Panc1 (cell line): ENCODE measurements at regions not wholly inside any gene's neighbourhood (a gene's known extent, or its start where the extent isn't known, plus 50 kb on each side); places are given as distances from the start of the nearest gene placed in this dataset.

Source experiments
- ATAC-seq: fragments of 200-7000 bp; cut with Tn5 transposase; 2 replicates; pipeline ENCODE4 v1.9.1; 2020; ENCODE audit warnings: mild to moderate bottlenecking, moderate library complexity
- BruUV-seq: library from RNA; stranded (reverse); fragments of 400-500 nt; replicated peaks from 2 replicates; lab custom pipeline; 2021; lab: Mats Ljungman, UMichigan
- CTCF ChIA-PET: fragments of 300-600 bp; sonication (Branson Sonifier 250); formaldehyde crosslinking; loops from one replicate; lab custom pipeline; 2022; ENCODE audit warnings: antibody characterized with exemption; lab: Charles Lee
- POLR2A ChIA-PET: fragments of 300-600 bp; sonication (Branson Sonifier 250); formaldehyde crosslinking; loops from one replicate; lab custom pipeline; 2022; ENCODE audit warnings: antibody characterized with exemption; lab: Charles Lee
- DNase-seq: peaks from one replicate; pipeline ENCODE4 v3.0.0-alpha.2; 2010; ENCODE audit warnings: low read depth, low spot score
- H3K27ac ChIP-seq: 2 replicates; pipeline ENCODE4 v1.5.1; 2011; ENCODE audit warnings: mild to moderate bottlenecking, low read length, inconsistent platforms
- H3K27me3 ChIP-seq: fragments of 200-500 bp; sonication (Bioruptor generic); 2 replicates; pipeline ENCODE4 v1.6.0; 2014; ENCODE audit warnings: low read length, inconsistent platforms; ENCODE audit not compliant: control insufficient read depth, insufficient read depth
- H3K36me3 ChIP-seq: fragments of 200-500 bp; sonication (Bioruptor generic); 2 replicates; pipeline ENCODE4 v1.5.1; 2014; ENCODE audit warnings: inconsistent platforms, mild to moderate bottlenecking, low read length, moderate library complexity; ENCODE audit not compliant: control insufficient read depth, insufficient read depth
- H3K4me1 ChIP-seq: 2 replicates; pipeline ENCODE4 v1.5.1; 2011; ENCODE audit warnings: inconsistent platforms, mild to moderate bottlenecking, low read length, moderate library complexity; ENCODE audit not compliant: control insufficient read depth, insufficient read depth
- H3K4me3 ChIP-seq, 2 experiments: 2 replicates each; pipeline ENCODE4 v1.5.1; 2011 to 2012; ENCODE audit warnings: low read depth in 2 of 2, low read length in 2 of 2, mild to moderate bottlenecking in 2 of 2, inconsistent platforms in 1 of 2, moderate library complexity in 1 of 2
- H3K9me3 ChIP-seq: fragments of 200-500 bp; sonication (Bioruptor generic); 2 replicates; pipeline ENCODE4 v1.5.1; 2014; ENCODE audit warnings: low read depth, mild to moderate bottlenecking, inconsistent platforms, low read length, moderate library complexity; ENCODE audit not compliant: control insufficient read depth, insufficient read depth
- CTCF ChIP-seq: fragments of 450-650 bp; IDR thresholded peaks from 2 replicates; pipeline ENCODE4 v1.5.1; 2017; ENCODE audit warnings: mild to moderate bottlenecking
- POLR2AphosphoS5 ChIP-seq: IDR thresholded peaks from 2 replicates; pipeline ENCODE4 v1.6.1; 2012; ENCODE audit warnings: mild to moderate bottlenecking, low read depth, low read length, moderate library complexity
- REST ChIP-seq, 2 experiments: IDR thresholded peaks; 2 replicates each; pipeline ENCODE4 v1.6.1; 2011 to 2012; ENCODE audit warnings: low read depth in 2 of 2, control low read depth in 1 of 2, low read length in 1 of 2, mild to moderate bottlenecking in 1 of 2, moderate library complexity in 1 of 2; ENCODE audit not compliant: insufficient read depth in 1 of 2
- SIN3A ChIP-seq: IDR thresholded peaks from 2 replicates; pipeline ENCODE4 v1.6.1; 2012; ENCODE audit warnings: low read depth, mild to moderate bottlenecking, low read length, moderate library complexity, borderline replicate concordance; ENCODE audit not compliant: insufficient read depth
- TCF7L2 ChIP-seq: IDR thresholded peaks from 2 replicates; pipeline ENCODE4 v1.6.1; 2011; ENCODE audit warnings: mild to moderate bottlenecking, low read depth, low read length, inconsistent platforms
- in situ Hi-C: cut with HindIII; loops from 2 replicates; pipeline ENCODE4 v1.10.0; 2016; ENCODE audit warnings: low sequenced_read_pairs, low pct_unique_long_range_greater_than_20kb
- intact Hi-C: fragments of 100-400 bp; cut with micrococcal nuclease; formaldehyde crosslinking; loops from one replicate; pipeline ENCODE4 v1.10.0; 2022; ENCODE audit not compliant: unreplicated experiment

- Histone ChIP-seq H3K27ac (no peak overlapping the region), H3K36me3 (no peaks in the 10 kb centered on the region), H3K27me3 (no peaks in the 10 kb centered on the region), H3K4me3 (no peak overlapping the region), H3K9me3 (no peaks in the 10 kb centered on the region), H3K4me1 (no peaks in the 10 kb centered on the region)
- intact Hi-C loops (no loop called here), in situ Hi-C loops (no loop called here)
- TF ChIP-seq REST (IDR thresholded peaks at IDR 0.05; ENCODE audit: insufficient read depth in 1 of 2, low read depth in 2 of 2, low read length in 1 of 2) (no peak), CTCF (no peak), TCF7L2 (no peak), SIN3A (no peak), POLR2AphosphoS5 (no peak)
- BruUV-seq, result no TSS peak
- ATAC-seq (no peak), DNase-seq (no peak)
- CTCF ChIA-PET, result no interaction called here
- POLR2A ChIA-PET, result no interaction called here
These were observed 327.7 kb upstream of the NUDT12 start for GRCh38 chr5:103890313-103890712.

- BruUV-seq, result no TSS peak
- no peak overlapping the region for H3K27ac ChIP-seq
- POLR2A ChIA-PET, result no interaction called here
- CTCF ChIA-PET, result no interaction called here
- ATAC-seq, result no peak
- no peak overlapping the region for H3K4me3 ChIP-seq
- in situ Hi-C loops, result no loop called here
- no peaks in the 10 kb centered on the region for H3K27me3 ChIP-seq
- TF ChIP-seq SIN3A (no peak), TCF7L2 (no peak), POLR2AphosphoS5 (no peak)
- intact Hi-C loops, result no loop called here
- H3K4me1 ChIP-seq, result no peaks in the 10 kb centered on the region
- no peaks in the 10 kb centered on the region for H3K9me3 ChIP-seq
- no peak for DNase-seq
- no peaks in the 10 kb centered on the region for H3K36me3 ChIP-seq
These were observed 327.1 kb upstream of the NUDT12 start for GRCh38 chr5:103889500-103890209.

- in situ Hi-C loops (no loop called here), intact Hi-C loops (no loop called here)
- Histone ChIP-seq H3K9me3 (no peaks in the 10 kb centered on the region), H3K36me3 (no peaks in the 10 kb centered on the region), H3K4me1 (no peaks in the 10 kb centered on the region), H3K27ac (no peak overlapping the region), H3K4me3 (no peak overlapping the region), H3K27me3 (no peaks in the 10 kb centered on the region)
- TF ChIP-seq POLR2AphosphoS5 (no peak), REST (IDR thresholded peaks at IDR 0.05; ENCODE audit: insufficient read depth in 1 of 2, low read depth in 2 of 2, low read length in 1 of 2) (no peak), SIN3A (no peak), CTCF (no peak), TCF7L2 (no peak)
- ATAC-seq (no peak), DNase-seq (no peak)
- CTCF ChIA-PET, result no interaction called here
- POLR2A ChIA-PET, result no interaction called here
- BruUV-seq, result no TSS peak
These were observed 324.2 kb upstream of the NUDT12 start for GRCh38 chr5:103886826-103887225.
